Neural cell (in vitro differentiated cells): ENCODE measurements at regions not wholly inside any gene's neighbourhood (a gene's known extent, or its start where the extent isn't known, plus 50 kb on each side); places are given as distances from the start of the nearest gene placed in this dataset.

ENCODE experiments used
- CTCF ChIP-seq: fragments of 450-650 bp; IDR thresholded peaks from 2 replicates; pipeline ENCODE4 v1.5.1; 2014; ENCODE audit warnings: antibody characterized with exemption, mild to moderate bottlenecking, moderate library complexity; ENCODE audit not compliant: poor library complexity, severe bottlenecking
- EP300 ChIP-seq: fragments of 450-650 bp; conservative IDR thresholded peaks from 2 replicates; pipeline ENCODE4 v1.6.1; 2014; ENCODE audit warnings: antibody characterized with exemption, mild to moderate bottlenecking, moderate library complexity; ENCODE audit not compliant: poor library complexity, severe bottlenecking
- EZH2 ChIP-seq: fragments of 200-600, 300-800 bp; shearing (Covaris generic), sonication (generic); IDR thresholded peaks from 2 replicates; pipeline ENCODE4 v1.6.1; 2014; ENCODE audit warnings: antibody characterized with exemption, low read length, borderline replicate concordance, mild to moderate bottlenecking; ENCODE audit not compliant: insufficient read depth, poor library complexity, severe bottlenecking
- MXI1 ChIP-seq: fragments of 450-650 bp; conservative IDR thresholded peaks from 2 replicates; pipeline ENCODE4 v1.6.1; 2014; ENCODE audit warnings: antibody characterized with exemption, mild to moderate bottlenecking; ENCODE audit not compliant: poor library complexity, severe bottlenecking
- POLR2AphosphoS5 ChIP-seq: IDR thresholded peaks from 2 replicates; pipeline ENCODE4 v1.6.1; 2012
- RAD21 ChIP-seq: fragments of 450-650 bp; conservative IDR thresholded peaks from 2 replicates; pipeline ENCODE4 v1.6.1; 2014; ENCODE audit warnings: antibody characterized with exemption, mild to moderate bottlenecking, moderate library complexity
- REST ChIP-seq: IDR thresholded peaks from 2 replicates; pipeline ENCODE4 v1.6.1; 2012; ENCODE audit warnings: borderline replicate concordance
- SMC3 ChIP-seq: fragments of 450-650 bp; conservative IDR thresholded peaks from 2 replicates; pipeline ENCODE4 v1.6.1; 2014; ENCODE audit warnings: antibody characterized with exemption, mild to moderate bottlenecking, moderate library complexity; ENCODE audit not compliant: poor library complexity
- TAF1 ChIP-seq: IDR thresholded peaks from 2 replicates; pipeline ENCODE4 v1.6.1; 2012; ENCODE audit warnings: low read depth

GRCh38 chr5:103785569-103785968 is 223.0 kb upstream of the NUDT12 start:
- TF ChIP-seq CTCF, result no peak
- TF ChIP-seq EP300, result no peak
- no peak for TF ChIP-seq RAD21
- no peak for TF ChIP-seq TAF1
- no peak for TF ChIP-seq POLR2AphosphoS5
- no peak for TF ChIP-seq MXI1
- TF ChIP-seq EZH2, result no peak
- no peak for TF ChIP-seq SMC3
- no peak for TF ChIP-seq REST
